RWPE2 (cell line): ENCODE measurements at regions not wholly inside any gene's neighbourhood (a gene's known extent, or its start where the extent isn't known, plus 50 kb on each side); places are given as distances from the start of the nearest gene placed in this dataset.
A peak's percentile ranks its signal among the peaks of the same experiment; 100 is the strongest.

Experiments used
- ATAC-seq: fragments of 200-7000 bp; cut with Tn5 transposase; 3 replicates; pipeline ENCODE4 v1.9.1; 2021; ENCODE audit warnings: low read depth
- DNase-seq: peaks from one replicate; pipeline ENCODE4 v3.0.0-alpha.2; 2020; ENCODE audit warnings: low spot score
- H3K27ac ChIP-seq: fragments of 450-650 bp; 2 replicates; pipeline ENCODE4 v1.5.1; 2017; ENCODE audit warnings: mild to moderate bottlenecking; ENCODE audit not compliant: poor library complexity, severe bottlenecking
- H3K27me3 ChIP-seq: fragments of 250-450 bp; sonication (Bioruptor Pico); 2 replicates; pipeline ENCODE4 v1.5.1; 2021; ENCODE audit warnings: mild to moderate bottlenecking, moderate library complexity; ENCODE audit not compliant: insufficient read depth, poor library complexity, severe bottlenecking
- H3K36me3 ChIP-seq: fragments of 250-450 bp; sonication (Bioruptor Pico); 2 replicates; pipeline ENCODE4 v1.5.1; 2020; ENCODE audit warnings: low read depth, mild to moderate bottlenecking, moderate library complexity
- H3K4me1 ChIP-seq: fragments of 250-450 bp; sonication (Bioruptor Pico); 2 replicates; pipeline ENCODE4 v1.5.1; 2021; ENCODE audit warnings: mild to moderate bottlenecking, moderate library complexity; ENCODE audit not compliant: insufficient read depth, poor library complexity, severe bottlenecking
- H3K4me3 ChIP-seq: fragments of 250-450 bp; sonication (Bioruptor Pico); 2 replicates; pipeline ENCODE4 v1.5.1; 2021; ENCODE audit warnings: mild to moderate bottlenecking, moderate library complexity; ENCODE audit not compliant: severe bottlenecking
- H3K9me3 ChIP-seq: fragments of 250-450 bp; sonication (Bioruptor Pico); 2 replicates; pipeline ENCODE4 v1.5.1; 2021; ENCODE audit warnings: mild to moderate bottlenecking, moderate library complexity; ENCODE audit not compliant: severe bottlenecking
- CTCF ChIP-seq: fragments of 450-650 bp; IDR thresholded peaks from one replicate; pipeline ENCODE4 v1.5.1; 2017; ENCODE audit warnings: mild to moderate bottlenecking, moderate library complexity; ENCODE audit not compliant: poor library complexity, severe bottlenecking

DNA sequence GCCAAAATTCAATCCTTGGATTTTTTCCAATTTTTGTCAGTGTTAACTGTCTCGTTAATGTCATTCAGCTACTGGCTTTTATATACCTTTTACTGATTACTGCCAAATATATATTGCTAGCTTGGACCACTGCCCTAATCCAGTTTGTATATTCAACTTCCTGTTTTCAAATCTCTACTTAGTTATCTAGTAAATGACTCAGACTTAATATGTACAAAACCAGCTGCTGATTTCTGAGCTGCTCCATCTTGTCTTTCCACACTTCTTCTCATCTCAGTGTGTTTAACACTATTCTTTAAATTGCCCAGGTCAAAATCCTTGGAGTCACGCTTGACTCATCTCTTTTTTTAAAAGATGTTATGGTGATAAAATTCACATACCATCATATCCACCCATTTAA lies 1196.7 kb downstream of the RAPGEF2 start:
- no peaks in the 10 kb centered on the region for H3K9me3 ChIP-seq
- no peaks in the 10 kb centered on the region for H3K27me3 ChIP-seq
- no peak for TF ChIP-seq CTCF
- H3K36me3 ChIP-seq, result no peaks in the 10 kb centered on the region
- H3K27ac ChIP-seq, result no peak overlapping the region
- no peak overlapping the region for H3K4me3 ChIP-seq
- DNase-seq, result no peak
- peaks cover 8% of the 10 kb centered on the region for H3K4me1 ChIP-seq
- no peak for ATAC-seq

- ATAC-seq (0 out of 3 replicates have a peak, but pooled peaks have one; percentile 30), DNase-seq (no peak)
- H3K9me3 ChIP-seq, result no peaks in the 10 kb centered on the region
- no peak overlapping the region for H3K27ac ChIP-seq
- H3K36me3 ChIP-seq, result no peaks in the 10 kb centered on the region
- no peak for TF ChIP-seq CTCF
- no peaks in the 10 kb centered on the region for H3K27me3 ChIP-seq
- peaks cover 21% of the 10 kb centered on the region for H3K4me1 ChIP-seq
- no peak overlapping the region for H3K4me3 ChIP-seq
Measured at GRCh38 chr4:160316036-160316435, 1213.2 kb downstream of the RAPGEF2 start.

DNA sequence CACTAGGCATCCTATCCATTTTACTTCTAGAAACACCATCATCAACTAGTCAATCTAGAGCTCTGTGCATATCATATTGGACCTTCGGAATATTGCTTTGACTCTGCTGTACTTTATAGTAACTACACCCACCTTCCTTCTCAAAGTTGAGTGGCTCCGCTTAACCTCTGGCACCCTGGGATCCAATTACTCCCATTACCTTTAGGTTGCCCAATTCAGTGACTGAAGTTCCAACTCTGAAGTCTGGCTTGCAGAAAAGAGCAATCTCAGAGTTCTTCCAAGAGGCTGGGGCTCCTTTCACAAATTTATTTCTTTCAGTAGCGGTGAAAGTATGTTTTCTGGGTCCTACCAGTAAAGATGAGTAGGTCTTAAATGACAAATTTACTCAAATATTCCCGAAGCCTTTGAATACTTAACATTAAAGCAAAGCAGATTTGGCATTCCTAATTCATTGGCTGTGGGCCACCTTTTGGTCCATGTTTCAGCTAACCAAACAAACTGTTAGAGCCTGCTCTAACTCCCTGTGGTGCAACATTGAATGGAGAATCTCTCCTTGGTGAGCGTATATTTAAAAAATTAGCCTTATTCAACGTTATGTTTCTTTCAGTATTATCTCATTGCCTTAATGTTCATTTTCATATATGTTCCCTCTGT lies 1215.8 kb downstream of the RAPGEF2 start:
- no peaks in the 10 kb centered on the region for H3K36me3 ChIP-seq
- TF ChIP-seq CTCF, result no peak
- H3K27ac ChIP-seq, result peak overlapping the region; percentile 75
- no peaks in the 10 kb centered on the region for H3K9me3 ChIP-seq
- no peaks in the 10 kb centered on the region for H3K27me3 ChIP-seq
- no peak for DNase-seq
- H3K4me1 ChIP-seq, result peaks cover 21% of the 10 kb centered on the region
- ATAC-seq, result peak; percentile 35
- H3K4me3 ChIP-seq, result no peak overlapping the region

DNA sequence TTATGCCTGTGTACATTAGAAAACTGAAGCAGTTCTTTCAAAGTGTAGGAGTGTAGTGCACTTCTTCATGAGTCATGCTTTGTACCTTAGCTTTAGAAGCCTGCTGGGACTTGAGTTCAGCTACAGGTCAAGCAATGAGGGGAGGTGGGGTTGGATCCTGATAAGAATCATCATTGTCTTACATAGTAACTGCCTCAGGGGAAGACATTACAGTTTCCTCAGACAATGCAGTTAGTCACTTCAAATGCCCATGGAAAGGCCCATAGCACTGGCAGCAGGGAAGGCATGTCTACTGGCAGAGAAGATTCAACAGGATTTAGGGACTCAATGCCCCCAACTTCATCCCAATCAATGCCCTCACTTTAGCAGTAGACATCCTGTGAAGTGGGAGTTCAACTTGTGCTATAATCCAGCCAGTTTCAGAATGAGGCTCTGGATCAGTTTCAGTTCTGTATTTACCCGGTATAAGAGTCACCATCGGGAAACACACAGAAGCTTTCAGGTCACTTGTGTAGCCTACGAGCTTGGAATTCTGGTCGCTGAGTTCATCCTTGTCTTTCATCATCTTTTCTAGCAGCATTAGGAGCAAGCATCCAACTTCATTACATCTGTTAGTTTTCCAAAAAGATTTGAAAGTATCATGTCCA lies 1216.5 kb downstream of the RAPGEF2 start:
- no peaks in the 10 kb centered on the region for H3K27me3 ChIP-seq
- H3K4me3 ChIP-seq, result no peak overlapping the region
- DNase-seq (peak; percentile 69), ATAC-seq (peak; percentile 91)
- TF ChIP-seq CTCF, result no peak
- H3K9me3 ChIP-seq, result no peaks in the 10 kb centered on the region
- peak overlapping the region; percentile 75 for H3K27ac ChIP-seq
- H3K36me3 ChIP-seq, result no peaks in the 10 kb centered on the region
- peaks cover 21% of the 10 kb centered on the region for H3K4me1 ChIP-seq

- no peaks in the 10 kb centered on the region for H3K27me3 ChIP-seq
- no peaks in the 10 kb centered on the region for H3K9me3 ChIP-seq
- H3K27ac ChIP-seq, result peak overlapping the region; percentile 75
- peaks cover 21% of the 10 kb centered on the region for H3K4me1 ChIP-seq
- H3K4me3 ChIP-seq, result no peak overlapping the region
- DNase-seq, result no peak
- peak; percentile 41; the same call in 1 of the 3 replicates for ATAC-seq
- H3K36me3 ChIP-seq, result no peaks in the 10 kb centered on the region
- TF ChIP-seq CTCF, result no peak
Measured at GRCh38 chr4:160319868-160320260, 1217.0 kb downstream of the RAPGEF2 start.
